ENCODE measurements at regions not wholly inside any gene's neighbourhood (a gene's known extent, or its start where the extent isn't known, plus 50 kb on each side); places are given as distances from the start of the nearest gene placed in this dataset.
"Not testable (repeated sequence)": the region's sequence is repeated elsewhere in the genome, so short reads cannot be mapped to it uniquely, and the experiment has no call there.

GRCh38 chr17:64730023-64730422, 67.9 kb upstream of the SMURF2 start:
- not testable (repeated sequence) for DNase-seq (ENCODE audit: extremely low read depth, low read depth)

DNA sequence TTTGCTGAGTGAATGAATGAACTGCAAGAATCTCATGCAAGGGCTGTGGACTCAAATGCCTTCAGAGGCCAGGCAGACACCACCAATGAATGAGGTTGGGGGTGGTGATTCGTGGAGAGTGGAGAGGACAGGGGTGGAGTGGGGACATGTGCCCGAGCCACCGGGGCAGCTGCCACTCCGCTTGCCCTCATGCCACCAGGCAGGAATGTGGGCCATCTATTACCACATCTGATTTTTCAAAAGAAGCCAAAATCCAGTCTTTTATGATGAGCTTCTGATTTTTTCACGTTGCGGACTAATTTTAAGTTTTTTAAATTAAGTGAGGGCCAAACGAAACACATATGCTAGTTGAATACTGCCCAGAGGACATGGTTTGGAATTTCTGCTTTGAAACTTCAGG, 67.1 kb upstream of the SMURF2 start:
- DNase-seq (ENCODE audit: extremely low read depth, low read depth) = no peak

GRCh38 chr17:64728041-64728695, 66.1 kb upstream of the SMURF2 start:
- DNase-seq (ENCODE audit: extremely low read depth, low read depth) = no peak

DNA sequence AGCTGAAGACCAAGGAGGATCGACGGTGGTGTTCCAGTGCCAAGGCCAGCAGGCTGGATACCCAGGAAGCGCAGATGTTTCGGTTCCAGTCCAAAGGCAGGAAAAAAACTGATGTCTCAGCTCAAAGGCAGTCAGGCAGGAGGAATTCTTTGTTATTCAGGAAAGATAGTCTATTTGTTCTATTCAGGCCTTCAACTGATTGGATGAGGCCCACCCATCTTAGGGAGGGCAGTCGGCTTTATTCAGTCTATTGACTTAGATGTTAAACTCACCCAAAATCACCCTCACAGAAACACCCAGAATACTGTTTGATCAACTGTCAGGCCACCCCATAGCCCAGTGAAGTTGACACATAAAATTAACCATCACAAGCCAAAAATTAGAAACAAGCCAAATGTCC, 63.9 kb upstream of the SMURF2 start:
- not testable (repeated sequence) for DNase-seq (ENCODE audit: extremely low read depth, low read depth)

DNA sequence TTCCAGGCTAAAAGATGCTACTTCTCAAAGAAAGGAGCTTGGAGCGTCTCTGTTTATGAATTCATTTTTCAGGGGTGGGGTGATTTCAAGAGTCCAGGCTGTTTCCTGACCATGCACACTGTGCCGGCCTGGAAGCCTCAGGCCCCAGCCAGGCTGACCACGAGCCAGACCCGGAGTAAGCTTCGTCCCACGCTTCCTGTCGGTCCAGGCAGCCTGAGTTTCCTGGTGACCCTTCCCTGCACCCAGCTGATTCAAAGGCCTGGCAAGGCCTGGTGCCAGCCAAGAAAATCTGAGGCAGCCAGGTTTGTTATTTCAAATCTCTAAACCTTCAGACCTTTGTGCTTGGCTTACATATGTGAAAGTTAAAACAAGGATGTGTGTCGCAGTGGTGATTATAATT, 62.1 kb upstream of the SMURF2 start:
- DNase-seq (ENCODE audit: extremely low read depth, low read depth) = not testable (repeated sequence)

DNA sequence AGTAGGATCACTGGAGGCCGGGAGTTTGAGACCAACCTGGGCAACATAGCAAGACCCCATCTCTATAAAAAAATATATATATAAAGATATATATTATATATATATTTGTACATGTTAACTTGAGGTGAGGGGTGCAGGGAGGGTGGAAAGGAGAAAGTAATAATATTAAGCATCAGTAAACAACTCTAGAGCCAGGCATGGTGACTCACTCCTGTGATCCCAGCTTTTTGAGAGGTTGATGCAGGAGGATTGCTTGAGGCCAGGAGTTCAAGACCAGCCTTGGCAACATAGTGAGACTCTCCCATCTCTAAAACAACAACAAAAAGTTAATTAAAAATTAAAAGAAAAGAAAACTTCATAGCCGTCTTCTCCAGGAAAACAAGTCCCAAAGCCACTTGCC, 61.7 kb upstream of the SMURF2 start:
- no peak for DNase-seq (ENCODE audit: extremely low read depth, low read depth)

- DNase-seq (ENCODE audit: extremely low read depth, low read depth) = not testable (repeated sequence)
These were observed 59.4 kb upstream of the SMURF2 start for GRCh38 chr17:64721556-64721955.

GRCh38 chr17:64720253-64720652, 58.1 kb upstream of the SMURF2 start:
- DNase-seq (ENCODE audit: extremely low read depth, low read depth) = not testable (repeated sequence)

- DNase-seq (ENCODE audit: extremely low read depth, low read depth) = not testable (repeated sequence)
These were observed 57.4 kb upstream of the SMURF2 start for GRCh38 chr17:64719517-64719916.

- DNase-seq (ENCODE audit: extremely low read depth, low read depth) = not testable (repeated sequence)
These were observed 56.7 kb upstream of the SMURF2 start for GRCh38 chr17:64718816-64719215.

DNA sequence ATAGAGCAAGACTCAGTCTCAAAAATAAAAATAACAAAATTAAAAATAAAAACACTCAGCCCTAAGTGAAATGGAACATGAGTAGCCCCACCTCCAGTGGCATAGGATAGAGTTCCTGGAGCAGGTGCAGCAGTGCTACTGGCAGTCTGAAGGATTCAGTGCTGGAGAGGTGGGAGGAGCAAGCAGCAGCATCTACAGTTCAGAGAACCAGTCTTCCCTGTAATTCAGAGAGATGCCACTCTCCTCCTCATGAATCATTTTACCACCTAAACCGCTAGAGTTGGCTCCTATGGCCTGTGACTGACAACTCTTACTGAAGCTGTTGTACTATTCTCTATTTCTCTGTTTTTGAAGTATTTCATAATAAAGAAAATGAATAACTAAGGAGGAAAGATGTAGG, 56.0 kb upstream of the SMURF2 start:
- DNase-seq (ENCODE audit: extremely low read depth, low read depth) = no peak

- not testable (repeated sequence) for DNase-seq (ENCODE audit: extremely low read depth, low read depth)
These were observed 54.4 kb upstream of the SMURF2 start for GRCh38 chr17:64716496-64716895.

GRCh38 chr17:64713786-64714185, 51.7 kb upstream of the SMURF2 start:
- not testable (repeated sequence) for DNase-seq (ENCODE audit: extremely low read depth, low read depth)

- DNase-seq (ENCODE audit: extremely low read depth, low read depth) = not testable (repeated sequence)
These were observed 50.6 kb upstream of the SMURF2 start for GRCh38 chr17:64712557-64713351.

Small RNAs in the stretch of these regions (small RNA-seq; reads per million reads assigned to genes)
- gene AC103810.3 = 0 reads per million in 2 experiments
- 0 reads per million in 2 experiments for gene BPTFP1
- gene MINOS1P2 = 0 reads per million in 2 experiments
- gene MIR6080 = 0 reads per million in 2 experiments

All from NCI-H460 (cell line).